GM19239 (cell line): ENCODE measurements at regions not wholly inside any gene's neighbourhood (a gene's known extent, or its start where the extent isn't known, plus 50 kb on each side); places are given as distances from the start of the nearest gene placed in this dataset.
A peak's percentile ranks its signal among the peaks of the same experiment; 100 is the strongest.

Experiments used
- DNase-seq: peaks from one replicate; pipeline ENCODE4 v3.0.0; 2011; ENCODE audit warnings: low spot score; ENCODE audit not compliant: insufficient read length
- FAIRE-seq: peaks from 2 replicates; lab custom pipeline; 2011; peaks lifted over from hg19 to GRCh38; lab: Jason Lieb, UNC

DNA sequence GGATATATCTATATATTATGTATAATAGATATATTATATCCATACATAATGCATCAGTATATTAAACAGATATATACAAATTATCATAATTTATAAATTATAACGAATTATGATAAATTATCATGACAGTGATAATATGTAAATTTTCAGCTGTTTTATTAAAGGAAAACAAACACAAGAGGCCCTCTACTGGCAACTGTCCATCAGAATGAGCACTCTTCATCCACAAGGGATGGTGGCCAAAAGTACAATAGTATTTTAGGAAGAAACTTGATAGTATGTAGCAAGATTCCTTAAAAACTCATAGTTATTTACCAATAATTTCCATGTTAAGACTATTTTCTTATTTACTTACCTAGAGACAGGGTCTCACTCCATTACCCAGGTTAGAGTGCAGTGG lies 113.3 kb upstream of the LPAR1 start:
- DNase-seq (no peak), FAIRE-seq (no peak)

DNA sequence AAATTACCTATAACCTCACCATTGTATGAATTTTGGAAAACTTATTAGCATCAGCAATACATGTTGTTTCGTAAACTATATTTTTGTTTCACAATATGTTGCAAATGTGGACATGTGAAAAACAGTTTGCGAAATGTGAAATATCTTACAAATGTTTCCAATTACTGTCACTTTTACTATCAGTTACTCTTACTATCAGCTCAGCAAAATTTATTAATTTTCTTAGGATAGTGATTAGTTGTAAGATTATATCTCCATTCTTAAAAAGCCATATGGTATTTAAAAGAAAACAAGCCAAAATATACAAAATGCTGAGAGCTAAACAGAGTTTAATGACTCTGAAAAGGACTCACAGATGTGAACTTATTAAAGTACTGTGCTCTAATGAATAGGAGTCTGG lies 111.9 kb upstream of the LPAR1 start:
- no peak for FAIRE-seq
- no peak for DNase-seq

DNA sequence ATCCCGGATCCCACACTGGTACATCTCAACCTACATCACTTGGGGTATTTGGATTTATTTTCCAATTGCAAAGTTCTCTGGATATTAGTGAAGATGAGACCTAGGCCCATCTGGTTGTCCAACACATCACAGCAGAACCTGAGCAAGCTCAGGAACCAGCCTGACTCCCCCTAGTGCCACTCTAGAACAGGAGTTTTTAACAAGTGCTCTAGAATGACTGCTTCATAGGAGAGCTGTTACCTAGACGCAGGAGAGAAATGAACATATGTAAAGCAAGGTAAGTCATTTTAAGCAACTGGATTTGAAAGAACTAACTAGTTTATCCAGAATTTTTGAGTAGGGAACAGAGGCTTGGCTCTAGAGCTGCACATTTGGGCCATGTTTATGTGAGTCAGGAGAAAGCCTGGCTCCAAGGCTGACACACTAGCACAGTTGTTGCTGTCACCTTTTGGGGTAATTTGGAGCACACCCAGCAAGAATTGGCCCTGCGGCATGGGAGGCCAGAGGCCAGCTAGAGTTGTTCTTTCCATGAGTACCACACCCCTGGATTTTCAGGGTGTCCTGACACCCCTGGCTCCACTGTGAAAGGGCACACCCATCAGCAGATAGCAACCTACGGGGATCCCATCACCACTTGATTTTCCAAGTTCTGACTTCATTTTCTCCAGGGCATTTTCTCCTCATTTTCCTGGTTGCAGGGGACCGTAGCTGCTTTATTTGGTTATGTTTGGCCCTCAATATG lies 110.9 kb upstream of the LPAR1 start:
- no peak for DNase-seq
- no peak for FAIRE-seq

DNA sequence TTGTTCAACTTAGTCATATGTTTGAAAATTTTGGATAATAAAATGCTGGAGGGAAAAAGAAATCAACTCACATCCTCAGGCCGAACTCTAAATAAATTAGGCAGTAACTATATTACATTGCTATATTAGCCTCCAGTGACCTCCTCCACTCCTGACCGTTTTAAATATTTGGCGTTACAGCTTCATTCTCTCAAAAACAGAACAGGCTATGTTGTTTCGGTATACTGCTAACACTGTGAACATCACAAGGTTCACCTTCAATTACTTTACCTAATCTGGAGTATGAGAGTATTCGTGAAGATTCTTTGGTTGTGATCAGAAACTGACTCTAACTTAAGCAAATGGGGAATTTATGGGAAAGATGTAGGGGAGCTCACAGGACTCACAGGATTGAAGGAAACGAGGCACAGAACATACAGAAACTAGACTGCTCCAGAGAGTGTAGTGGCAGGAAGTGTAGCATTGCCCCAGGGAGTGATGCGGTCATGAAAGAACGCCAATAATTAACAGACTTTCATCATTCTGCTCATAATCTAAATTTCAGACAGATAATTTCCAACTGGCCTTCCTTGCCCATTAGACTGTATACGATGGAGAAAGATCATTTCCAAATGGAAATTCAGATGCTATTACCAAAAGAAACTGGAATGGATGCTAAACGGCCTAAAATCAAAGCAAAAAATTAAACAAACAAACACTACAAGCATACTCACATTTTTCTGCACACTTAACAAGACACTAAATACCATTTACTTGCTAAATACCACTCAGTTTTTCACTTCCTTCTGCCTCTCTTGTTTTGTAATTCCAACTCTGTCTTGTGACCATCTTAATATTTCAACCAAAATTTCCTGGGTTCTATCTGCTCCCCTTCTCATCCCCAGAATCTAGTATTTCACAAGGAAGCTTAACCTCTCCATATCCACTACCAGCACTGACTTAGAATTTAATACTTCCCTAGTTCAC lies 110.1 kb upstream of the LPAR1 start:
- DNase-seq = peak; percentile 4
- peak; percentile 68 for FAIRE-seq

DNA sequence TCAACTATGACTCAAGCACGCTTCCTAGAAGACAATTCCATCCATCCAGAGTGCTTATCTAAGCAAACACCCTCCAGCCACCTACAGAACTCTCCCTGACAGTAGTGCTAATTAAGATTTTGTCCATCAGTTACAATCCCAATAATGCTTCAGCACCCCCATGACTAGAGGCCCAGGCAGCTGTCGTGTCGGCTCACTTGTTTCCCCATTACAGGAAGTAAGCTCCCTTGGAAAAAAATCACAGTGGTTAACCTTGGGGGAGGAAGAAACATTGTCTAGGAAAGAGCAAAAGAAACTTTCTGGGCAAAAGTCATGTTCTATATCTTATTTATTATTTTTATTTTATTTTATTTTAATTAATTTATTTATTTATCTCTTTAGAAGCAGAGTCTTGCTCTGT lies 108.8 kb upstream of the LPAR1 start:
- DNase-seq (no peak), FAIRE-seq (no peak)

DNA sequence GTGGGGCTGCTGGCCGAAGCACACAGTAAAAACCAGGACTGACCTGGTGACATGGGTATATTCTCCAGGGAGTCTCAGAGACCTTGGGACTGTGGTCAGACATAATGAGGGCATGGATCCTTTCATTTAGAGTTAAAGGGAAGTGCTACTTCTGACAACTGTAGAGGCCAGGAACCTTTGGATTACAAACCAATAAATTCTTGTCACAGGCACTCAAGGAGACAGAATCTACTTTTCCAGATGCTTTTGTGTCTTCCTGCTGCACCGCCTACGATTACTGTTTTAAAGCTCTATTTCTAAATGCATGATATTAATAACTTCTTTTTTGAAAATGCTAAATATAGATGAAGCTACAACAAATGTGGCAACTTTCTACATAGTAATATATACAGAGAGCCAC lies 106.5 kb upstream of the LPAR1 start:
- FAIRE-seq = no peak
- DNase-seq = no peak

DNA sequence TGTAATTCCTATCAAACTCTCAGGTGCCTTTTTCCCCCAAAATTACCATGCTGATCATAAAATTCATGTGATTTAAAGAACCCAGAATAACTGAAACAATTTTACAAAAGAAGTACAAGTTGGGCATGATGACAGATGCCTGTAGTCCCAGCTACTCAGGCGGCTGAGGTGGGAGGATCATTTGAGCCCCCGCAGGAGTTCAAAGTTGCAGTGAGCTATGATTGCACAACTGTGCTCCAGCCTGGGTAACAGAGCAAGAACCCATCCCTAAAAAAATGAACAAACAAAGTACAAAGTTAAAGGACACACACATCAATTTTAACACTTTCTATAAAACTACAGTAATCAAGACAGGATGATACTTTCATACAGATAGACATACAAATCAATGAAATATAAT lies 97.9 kb upstream of the LPAR1 start:
- FAIRE-seq (no peak), DNase-seq (no peak)

DNA sequence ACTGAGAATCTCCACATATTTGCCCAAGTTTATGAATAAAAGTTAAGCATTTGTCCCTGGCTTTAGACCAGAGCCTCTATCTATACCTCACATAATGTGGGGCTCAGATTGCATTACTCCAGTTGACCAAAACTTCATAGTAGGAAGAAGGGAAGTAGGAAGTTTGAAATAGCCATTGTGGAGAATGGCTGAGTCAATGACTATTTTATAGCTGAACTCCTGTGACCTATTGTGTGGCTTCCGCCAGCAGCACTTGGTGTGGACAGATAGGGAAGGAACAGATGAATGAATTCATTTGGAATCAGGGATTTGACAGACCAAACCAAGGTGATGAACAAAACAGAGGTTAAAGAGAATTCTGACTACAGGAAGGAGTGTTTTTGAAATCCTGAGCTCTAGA lies 92.9 kb upstream of the LPAR1 start:
- no peak for DNase-seq
- FAIRE-seq = no peak

DNA sequence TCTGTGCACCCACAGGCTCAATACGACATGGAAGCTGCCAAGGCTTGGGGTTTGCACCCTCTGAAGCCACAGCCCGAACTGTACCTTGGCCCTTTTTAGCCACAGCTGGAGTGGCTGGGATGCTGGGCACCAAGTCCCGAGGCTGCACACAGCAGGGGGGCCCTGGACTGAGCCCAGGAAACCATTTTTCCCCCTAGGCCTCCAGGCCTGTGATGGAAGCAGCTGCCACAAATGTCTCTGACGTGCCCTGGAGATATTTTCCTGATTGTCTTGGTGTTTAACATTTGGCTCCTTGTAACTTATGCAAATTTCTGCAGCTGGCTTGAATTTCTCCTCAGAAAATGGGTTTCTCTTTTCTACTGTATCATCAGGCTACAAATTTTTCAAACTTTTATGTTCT lies 82.3 kb upstream of the LPAR1 start:
- DNase-seq (no peak), FAIRE-seq (no peak)

DNA sequence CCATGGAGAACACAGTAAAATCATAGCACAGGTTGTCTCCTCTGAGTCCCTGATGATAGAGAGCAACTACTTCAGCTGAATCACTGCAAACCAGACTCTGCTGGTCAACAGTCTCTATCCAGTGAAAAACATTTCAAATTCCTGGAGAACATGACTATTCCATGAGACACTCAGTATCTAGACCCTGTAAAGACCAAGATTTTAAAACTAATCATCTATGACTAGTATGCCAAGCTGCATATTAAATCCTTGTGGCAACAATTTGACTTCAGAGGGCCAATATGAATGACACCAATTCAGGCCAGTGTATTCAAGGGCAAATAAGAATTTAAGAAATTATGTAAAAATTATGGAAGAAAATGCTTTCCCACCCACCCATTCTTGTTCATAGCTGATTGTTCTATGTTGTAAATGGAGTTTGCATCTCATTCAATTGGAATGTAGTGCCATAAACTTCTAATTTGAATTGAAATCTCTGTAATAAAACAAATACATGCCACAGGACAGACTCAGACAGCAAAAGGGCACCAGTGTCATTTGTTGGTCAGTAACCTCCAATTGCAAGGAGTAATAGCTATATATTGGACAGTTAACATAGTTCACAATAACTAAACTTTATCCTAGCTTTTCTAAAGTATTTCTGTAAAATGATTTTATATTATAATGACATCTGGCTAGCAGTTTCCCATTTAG lies 80.1 kb upstream of the LPAR1 start:
- DNase-seq = no peak
- FAIRE-seq = no peak

DNA sequence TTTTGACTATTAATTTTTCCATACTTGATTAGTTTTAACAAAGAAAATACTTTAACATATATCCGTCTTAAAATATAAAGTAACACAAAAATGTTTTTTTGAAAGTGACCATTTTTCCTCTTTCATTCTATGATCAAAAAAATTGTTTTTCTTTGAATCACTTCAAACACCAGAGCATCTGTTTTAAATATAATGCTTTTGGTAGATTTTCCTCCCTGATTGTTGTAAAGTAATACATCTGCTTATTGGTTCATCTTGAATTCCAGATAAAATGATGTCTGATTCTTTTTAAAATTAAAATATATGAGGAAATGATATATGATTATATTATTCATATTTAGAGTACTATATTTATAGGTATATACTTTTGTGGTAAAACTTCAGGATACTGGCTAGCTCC lies 76.2 kb upstream of the LPAR1 start:
- no peak for FAIRE-seq
- no peak for DNase-seq

DNA sequence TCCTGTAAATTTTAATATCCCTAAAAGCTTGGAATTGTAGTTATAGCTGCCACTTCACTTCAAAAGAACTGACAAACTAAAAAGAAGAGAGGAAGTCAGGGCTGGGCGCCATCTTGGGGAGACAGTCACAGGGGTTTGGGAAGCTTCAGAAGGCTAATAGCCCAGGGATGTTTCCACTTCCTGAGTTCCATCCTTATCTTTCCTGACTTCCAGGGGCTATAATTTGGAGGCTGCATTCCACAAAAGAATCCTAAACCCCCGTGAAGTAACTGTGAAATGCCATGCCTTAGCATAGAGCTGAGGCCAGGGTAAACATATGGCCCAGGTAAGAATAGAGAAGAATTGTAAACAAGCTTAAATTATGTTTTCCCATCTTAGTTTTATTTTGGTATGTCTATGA lies 75.4 kb upstream of the LPAR1 start:
- DNase-seq = no peak
- FAIRE-seq = no peak

DNA sequence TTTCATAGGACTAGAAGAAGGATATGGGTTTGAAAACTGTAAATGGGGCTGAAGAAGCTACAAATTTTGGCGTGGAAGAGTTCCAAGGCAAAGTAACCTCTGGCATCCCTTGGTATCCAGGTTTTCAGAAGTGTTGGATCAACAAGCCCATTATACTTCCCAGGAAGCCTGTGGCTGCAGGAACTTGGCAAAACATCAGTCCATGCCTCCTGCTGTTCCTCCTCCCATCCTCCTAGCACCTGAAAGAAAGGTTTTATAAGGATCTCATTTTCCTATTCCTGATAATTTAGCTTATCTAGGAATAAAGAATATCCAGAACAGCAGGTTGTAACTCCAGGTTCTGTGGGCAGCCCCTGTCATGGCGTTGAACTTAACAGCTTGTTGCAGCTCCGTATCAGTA lies 72.5 kb upstream of the LPAR1 start:
- no peak for FAIRE-seq
- DNase-seq = no peak

DNA sequence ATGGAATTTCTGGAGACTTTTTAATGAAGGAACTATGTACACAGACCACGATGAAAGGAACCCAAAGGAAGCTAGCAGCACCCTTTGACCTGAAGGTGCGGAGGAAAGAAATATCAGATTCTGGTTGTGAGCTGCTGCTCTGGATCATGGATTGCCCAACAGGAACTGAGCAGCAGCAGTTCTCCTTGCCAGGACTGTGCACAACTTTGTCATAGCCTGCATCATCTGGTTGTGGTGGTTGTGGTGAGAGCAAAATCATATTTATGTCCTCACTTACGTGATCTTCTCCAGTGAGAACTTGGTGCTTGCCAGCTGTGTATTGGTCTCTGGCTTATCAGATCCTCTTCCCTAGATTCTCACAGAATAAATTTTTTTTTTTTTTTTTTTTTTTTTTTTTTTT lies 70.7 kb upstream of the LPAR1 start:
- no peak for DNase-seq
- FAIRE-seq = no peak

DNA sequence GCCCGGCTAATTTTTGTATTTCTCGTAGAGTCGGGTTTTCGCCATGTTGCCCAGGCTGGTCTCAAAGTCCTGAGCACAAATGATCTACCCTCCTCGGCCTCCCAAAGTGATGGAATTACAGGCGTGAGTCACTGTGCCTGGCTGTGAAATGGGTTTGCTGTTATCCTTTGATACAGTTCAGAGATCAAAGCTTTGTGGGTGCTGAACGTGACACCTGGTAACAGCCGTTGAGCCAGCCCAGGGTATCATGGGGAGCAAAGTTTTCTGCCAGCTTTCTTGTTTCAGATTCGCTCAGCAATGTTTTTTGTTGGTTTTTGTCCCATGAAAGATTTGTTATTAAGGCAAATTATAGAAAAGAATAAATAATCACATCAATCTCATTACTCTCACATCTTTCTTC lies 68.9 kb upstream of the LPAR1 start:
- no peak for DNase-seq
- no peak for FAIRE-seq

DNA sequence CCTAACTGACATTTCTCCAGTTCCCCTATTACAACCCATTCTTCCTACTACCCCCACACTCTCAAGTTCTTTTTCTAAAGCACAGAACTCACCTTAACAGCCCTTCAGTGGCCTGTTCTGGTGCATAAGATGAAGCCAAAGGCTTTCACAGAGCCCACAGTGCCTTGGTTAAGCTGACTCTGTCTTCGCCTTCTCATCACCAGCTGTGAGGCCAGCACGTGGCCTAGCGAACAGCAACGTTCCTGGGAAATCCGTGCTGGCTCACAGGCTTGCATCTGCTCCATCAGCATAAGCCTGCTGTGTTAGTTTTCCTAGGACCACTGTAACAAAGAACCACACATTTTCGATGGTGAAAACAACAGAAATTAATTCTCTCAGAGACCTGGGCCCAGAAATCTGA lies 67.9 kb upstream of the LPAR1 start:
- FAIRE-seq (no peak), DNase-seq (no peak)

DNA sequence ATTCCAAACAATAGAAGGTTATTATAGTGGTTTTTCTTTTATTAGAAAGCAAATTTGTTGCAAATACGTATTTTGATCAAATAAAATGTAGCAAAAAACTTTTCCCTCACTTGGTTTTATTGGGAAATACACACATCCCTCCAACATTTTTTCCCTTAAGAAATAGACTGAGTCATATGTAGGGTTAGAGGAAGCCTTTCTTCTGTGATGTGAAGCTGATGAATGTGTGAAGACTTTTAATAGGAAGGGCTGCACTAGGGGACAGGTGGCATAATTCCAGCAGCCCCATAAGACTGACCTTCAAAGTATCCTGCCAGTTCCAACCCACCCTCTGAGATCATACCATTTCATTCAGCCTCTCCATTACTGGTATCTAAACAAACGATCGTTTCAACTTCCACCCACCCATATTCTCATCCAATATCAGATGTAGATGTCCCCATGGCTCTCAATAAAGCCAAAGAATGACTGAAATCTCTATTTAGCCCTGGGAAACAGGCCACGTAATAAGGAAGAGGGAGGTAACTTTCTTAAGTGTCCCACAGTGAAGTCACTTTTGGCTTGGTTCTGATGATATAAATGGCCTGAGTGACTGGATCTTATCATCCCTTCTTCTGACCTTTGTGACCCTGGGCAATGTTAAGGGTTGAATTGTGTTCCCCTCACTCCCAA lies 64.7 kb upstream of the LPAR1 start:
- DNase-seq (no peak), FAIRE-seq (no peak)

DNA sequence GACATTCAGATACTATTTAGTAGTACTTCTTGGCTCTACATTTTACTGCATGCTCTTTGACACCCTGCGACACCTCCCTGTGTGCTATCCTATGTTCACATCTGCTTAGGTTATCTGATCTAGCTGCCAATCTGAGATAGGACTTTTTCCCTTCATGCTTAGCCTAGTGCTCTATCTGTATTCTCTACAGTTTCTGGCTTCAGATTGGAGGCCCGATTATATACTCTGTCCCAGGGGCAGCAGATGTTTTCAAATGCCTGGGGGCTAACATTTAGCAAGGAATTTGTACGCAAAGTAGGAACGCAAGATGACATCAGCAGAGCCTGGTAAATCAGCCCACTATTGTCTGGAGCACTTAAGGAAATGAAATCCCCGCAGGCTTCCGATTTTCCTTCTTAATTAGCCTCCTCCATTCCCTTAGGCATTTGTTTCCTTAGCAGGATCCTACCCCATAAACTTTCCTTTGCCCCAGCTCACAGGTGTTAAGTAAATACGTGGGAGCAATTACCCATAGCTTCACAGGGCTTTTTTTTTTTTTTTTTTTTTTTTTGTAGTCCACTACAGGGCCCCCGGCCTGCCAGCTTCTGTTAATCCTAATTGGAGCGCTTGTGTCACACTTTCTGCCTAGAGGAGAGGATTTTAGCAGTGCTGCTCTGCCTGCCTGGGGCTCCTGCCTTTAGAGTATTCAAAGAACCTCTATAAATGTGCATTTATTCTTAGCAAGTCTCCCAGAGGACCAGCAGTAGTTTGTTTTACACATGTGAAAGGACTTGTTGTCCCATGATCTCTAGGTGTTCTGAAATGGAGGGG lies 61.1 kb upstream of the LPAR1 start:
- FAIRE-seq (no peak), DNase-seq (no peak)

DNA sequence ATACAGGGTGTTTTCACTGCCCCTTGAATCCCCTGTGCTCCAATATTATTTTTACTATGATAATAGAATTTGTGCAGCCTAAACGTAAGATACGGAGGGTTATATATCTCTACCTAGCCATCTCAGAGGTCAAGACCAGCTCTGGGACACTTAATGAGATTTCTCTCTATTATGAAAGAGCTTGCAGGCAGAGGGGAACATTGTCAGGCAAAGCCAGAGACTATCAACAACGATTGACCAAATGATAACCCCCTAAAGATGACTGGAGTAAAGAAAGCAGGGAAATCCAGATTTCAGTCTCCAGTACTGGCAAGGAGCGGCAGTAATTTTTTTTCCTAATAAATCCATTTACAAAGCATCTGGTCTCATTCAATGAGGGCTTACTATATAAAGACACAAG lies 59.8 kb upstream of the LPAR1 start:
- FAIRE-seq (no peak), DNase-seq (no peak)

DNA sequence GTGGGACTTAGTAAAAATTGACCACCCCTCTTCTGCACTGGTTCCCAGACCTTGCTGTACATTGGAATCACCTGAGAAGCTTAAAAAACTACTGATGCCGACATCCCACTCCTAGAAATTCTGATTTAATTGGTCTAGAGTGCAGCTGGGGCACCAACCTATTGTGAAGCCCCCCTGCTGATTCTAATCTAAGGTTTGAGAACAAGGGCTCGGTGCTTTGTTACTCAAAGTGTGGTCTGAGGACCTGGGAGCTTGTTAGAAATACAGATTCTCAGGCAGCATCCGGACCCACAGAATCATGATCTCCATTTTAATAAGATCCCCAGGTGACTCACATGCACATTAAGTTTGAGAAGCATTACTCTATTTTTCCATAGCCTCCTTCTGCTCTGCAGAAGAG lies 57.8 kb upstream of the LPAR1 start:
- DNase-seq = no peak
- FAIRE-seq = no peak
